ENCODE measurements at regions not wholly inside any gene's neighbourhood (a gene's known extent, or its start where the extent isn't known, plus 50 kb on each side); places are given as distances from the start of the nearest gene placed in this dataset.

DNA sequence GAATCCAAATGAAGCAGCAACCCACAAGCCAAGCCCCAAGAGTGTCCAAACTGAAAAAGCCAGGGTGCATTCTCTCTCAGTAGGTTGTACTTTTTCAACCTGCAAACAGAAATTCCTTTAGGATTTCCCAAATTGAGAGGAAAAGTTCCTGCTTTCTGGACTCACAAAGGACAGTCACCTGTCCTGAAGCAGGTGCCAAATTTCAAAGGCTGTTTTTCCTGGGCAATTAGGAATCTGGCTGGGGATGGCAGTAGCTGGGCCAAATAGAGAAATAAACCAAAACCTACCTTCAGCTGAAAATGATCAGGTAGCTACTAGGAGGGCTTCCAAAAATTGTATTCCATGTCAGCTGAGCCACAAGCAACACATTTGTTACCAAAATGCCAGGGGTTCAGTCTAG is 83.1 kb upstream of the TP63 start:
- H3K27ac ChIP-seq: no peak overlapping the region
- TF ChIP-seq, protein P1, sequence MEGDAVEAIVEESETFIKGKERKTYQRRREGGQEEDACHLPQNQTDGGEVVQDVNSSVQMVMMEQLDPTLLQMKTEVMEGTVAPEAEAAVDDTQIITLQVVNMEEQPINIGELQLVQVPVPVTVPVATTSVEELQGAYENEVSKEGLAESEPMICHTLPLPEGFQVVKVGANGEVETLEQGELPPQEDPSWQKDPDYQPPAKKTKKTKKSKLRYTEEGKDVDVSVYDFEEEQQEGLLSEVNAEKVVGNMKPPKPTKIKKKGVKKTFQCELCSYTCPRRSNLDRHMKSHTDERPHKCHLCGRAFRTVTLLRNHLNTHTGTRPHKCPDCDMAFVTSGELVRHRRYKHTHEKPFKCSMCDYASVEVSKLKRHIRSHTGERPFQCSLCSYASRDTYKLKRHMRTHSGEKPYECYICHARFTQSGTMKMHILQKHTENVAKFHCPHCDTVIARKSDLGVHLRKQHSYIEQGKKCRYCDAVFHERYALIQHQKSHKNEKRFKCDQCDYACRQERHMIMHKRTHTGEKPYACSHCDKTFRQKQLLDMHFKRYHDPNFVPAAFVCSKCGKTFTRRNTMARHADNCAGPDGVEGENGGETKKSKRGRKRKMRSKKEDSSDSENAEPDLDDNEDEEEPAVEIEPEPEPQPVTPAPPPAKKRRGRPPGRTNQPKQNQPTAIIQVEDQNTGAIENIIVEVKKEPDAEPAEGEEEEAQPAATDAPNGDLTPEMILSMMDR (conservative IDR thresholded peaks at IDR 0.05): no peak
- no peak for TF ChIP-seq ZFX (IDR thresholded peaks at IDR 0.05)

DNA sequence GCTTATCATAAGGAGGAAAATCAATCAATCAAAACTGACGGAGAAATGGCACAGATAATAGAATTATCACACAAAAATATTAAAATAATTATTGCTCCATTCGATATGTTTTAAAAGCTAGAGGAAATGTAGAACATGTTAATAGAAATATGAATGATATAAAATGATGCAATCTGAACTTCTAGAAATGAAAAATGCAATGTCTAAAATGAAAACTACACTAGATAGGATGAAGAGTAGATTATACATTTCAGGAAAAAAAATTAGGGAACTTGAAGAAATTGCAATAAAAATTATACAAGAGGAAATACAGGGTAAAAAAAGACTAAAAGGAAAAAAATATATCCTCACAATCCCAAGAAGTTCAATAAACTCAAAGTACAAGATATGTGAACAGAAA is 80.2 kb upstream of the TP63 start:
- H3K27ac ChIP-seq: no peak overlapping the region
- no peak for TF ChIP-seq ZFX (IDR thresholded peaks at IDR 0.05)
- TF ChIP-seq, protein P1 (conservative IDR thresholded peaks at IDR 0.05): no peak

DNA sequence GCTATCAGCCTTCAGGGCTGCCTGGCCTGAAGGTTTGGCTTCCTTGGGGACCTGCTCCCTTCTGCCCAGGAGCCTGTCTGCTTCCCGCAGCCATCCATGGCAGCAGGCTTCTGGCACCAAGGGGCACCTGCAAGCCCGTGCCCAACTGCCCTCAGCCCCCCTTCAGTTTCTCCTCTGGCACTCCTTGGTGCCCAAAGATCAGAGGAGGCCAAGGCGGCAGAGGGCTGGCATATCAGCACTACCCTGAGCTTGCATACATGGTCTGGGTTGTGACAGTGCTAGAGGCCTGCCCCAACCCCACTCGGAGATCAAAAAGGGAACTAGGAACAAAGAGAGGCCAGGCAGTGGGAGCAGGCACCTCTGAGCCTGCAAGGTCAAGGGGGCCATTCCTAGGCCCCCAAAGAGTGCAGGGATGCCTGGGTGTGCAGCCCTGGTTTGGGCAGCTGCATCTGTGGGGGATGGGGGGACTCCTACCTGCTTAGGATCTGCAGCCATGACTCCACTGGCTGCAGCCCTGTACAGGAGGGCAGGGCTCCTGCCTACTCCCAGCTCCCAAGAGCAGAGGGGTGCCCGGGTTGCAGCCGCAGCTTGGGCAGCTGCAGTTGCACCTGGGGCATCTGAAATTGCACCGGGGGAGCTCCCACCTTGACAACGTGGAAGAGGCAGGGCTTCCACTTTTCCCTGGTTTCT is 76.2 kb upstream of the TP63 start:
- H3K27ac ChIP-seq: no peak overlapping the region
- TF ChIP-seq, protein P1 (conservative IDR thresholded peaks at IDR 0.05): no peak
- no peak for TF ChIP-seq ZFX (IDR thresholded peaks at IDR 0.05)

DNA sequence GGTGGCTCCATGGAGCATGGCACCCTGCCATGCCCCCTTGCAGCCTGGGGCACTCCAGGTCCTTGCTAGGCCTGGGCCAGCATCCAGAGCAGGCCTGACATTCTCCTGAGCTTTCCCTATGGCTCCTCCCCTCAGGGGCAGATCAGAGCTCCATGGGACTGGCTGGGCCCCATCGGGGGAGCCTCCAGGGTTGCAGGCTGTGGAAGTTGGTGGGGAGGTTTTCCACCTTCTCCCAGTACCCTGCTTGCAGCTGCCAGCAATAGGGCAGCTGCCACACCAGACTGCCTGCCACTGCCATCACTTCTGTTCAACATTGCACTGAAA is 75.7 kb upstream of the TP63 start:
- no peak for TF ChIP-seq ZFX (IDR thresholded peaks at IDR 0.05)
- TF ChIP-seq, protein P1 (conservative IDR thresholded peaks at IDR 0.05): no peak
- no peak overlapping the region for H3K27ac ChIP-seq

DNA sequence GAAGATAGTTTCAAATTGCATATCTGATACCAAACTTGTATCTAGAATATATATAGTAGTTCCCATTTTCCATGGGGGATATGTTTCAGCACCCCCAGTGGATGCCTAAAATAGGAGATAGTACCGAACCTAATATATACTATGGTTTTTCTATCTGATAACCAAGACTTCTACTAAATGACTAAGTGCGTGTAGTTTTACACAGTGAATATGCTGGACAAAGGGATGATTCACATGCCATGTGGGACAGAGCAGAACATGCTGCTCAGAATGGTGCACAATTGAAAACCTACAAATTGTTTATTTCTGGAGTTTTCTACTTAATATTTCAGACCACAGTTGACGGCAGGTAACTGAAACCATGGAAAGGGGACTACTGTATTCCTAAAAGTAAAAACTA is 73.4 kb upstream of the TP63 start:
- no peak for TF ChIP-seq ZFX (IDR thresholded peaks at IDR 0.05)
- TF ChIP-seq, protein P1 (conservative IDR thresholded peaks at IDR 0.05): no peak

DNA sequence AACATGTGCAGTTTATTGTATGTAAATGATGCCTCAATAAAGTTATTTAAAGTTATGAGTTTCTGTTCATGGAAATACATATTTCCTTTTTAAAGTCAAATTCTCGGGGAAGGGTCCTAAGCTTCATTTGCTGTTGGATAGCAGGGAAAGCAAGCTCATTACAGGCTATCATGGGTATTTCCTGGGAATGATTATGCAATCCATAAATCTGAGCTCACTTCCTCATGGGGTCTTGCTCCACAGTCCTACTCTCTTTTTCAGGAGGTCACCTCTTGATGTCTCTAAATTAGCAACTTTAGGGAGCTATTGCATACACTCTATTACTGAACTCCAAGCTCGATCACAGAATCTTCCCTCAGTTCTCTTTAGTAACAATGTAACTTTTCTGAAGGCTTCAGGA is 69.9 kb upstream of the TP63 start:
- no peak overlapping the region for H3K27ac ChIP-seq
- no peak for TF ChIP-seq ZFX (IDR thresholded peaks at IDR 0.05)
- TF ChIP-seq, protein P1 (conservative IDR thresholded peaks at IDR 0.05): no peak

More for the DNA sequence above, 73.4 kb upstream of the TP63 start:
- H3K27ac ChIP-seq: no peak overlapping the region

GRCh38 chr3:189563853-189564563 is 67.2 kb upstream of the TP63 start:
- H3K27ac ChIP-seq: no peak overlapping the region
- no peak for TF ChIP-seq ZFX (IDR thresholded peaks at IDR 0.05)
- TF ChIP-seq, protein P1 (conservative IDR thresholded peaks at IDR 0.05): no peak

All from C4-2B (cell line).